Neuronal stem cell (in vitro differentiated cells): ENCODE measurements at regions not wholly inside any gene's neighbourhood (a gene's known extent, or its start where the extent isn't known, plus 50 kb on each side); places are given as distances from the start of the nearest gene placed in this dataset.
A peak's percentile ranks its signal among the peaks of the same experiment; 100 is the strongest.

Experiments used
- DNase-seq: peaks from one replicate; pipeline ENCODE4 v3.0.0-alpha.2; 2013; ENCODE audit warnings: low spot score
- H2AFZ ChIP-seq: one replicate; pipeline ENCODE4 v1.6.1; 2013; ENCODE audit warnings: mild to moderate bottlenecking, low read length, inconsistent platforms
- H2AK5ac ChIP-seq: 2 replicates; pipeline ENCODE4 v1.6.1; 2013; ENCODE audit warnings: low read depth, mild to moderate bottlenecking, inconsistent platforms, low read length, moderate library complexity, mixed read lengths
- H2BK120ac ChIP-seq: 2 replicates; pipeline ENCODE4 v1.6.1; 2013; ENCODE audit warnings: low read depth, mild to moderate bottlenecking, inconsistent platforms, low read length, moderate library complexity, mixed read lengths
- H2BK12ac ChIP-seq: one replicate; pipeline ENCODE4 v1.6.1; 2013; ENCODE audit warnings: low read length, inconsistent platforms
- H2BK15ac ChIP-seq: 2 replicates; pipeline ENCODE4 v1.6.1; 2013; ENCODE audit warnings: mild to moderate bottlenecking, low read length, inconsistent platforms, mixed read lengths
- H2BK5ac ChIP-seq: one replicate; pipeline ENCODE4 v1.6.1; 2013; ENCODE audit warnings: inconsistent platforms, mild to moderate bottlenecking, low read length, moderate library complexity
- H3K14ac ChIP-seq: one replicate; pipeline ENCODE4 v1.6.1; 2013; ENCODE audit warnings: low read length, inconsistent platforms
- H3K18ac ChIP-seq: 2 replicates; pipeline ENCODE4 v1.6.1; 2013; ENCODE audit warnings: low read length, inconsistent platforms
- H3K23ac ChIP-seq: 2 replicates; pipeline ENCODE4 v1.6.1; 2013; ENCODE audit warnings: low read depth, mild to moderate bottlenecking, mixed read lengths, low read length, inconsistent platforms; ENCODE audit not compliant: poor library complexity
- H3K27ac ChIP-seq: replicated peaks from 3 replicates; pipeline ENCODE4 v1.5.1; 2013; ENCODE audit warnings: low read length, inconsistent platforms
- H3K27me3 ChIP-seq, 3 experiments: 2 replicates each; pipeline ENCODE4 v1.6.1; 2013; ENCODE audit warnings: low read length in 3 of 3, mild to moderate bottlenecking in 2 of 3, inconsistent platforms in 1 of 3, low read depth in 1 of 3, mixed read lengths in 1 of 3, moderate library complexity in 1 of 3; ENCODE audit not compliant: control insufficient read depth in 3 of 3, insufficient read depth in 3 of 3
- H3K36me3 ChIP-seq, 2 donors: replicated peaks in 1 of 2; 2 replicates each; pipeline ENCODE4 v1.6.1; 2013; ENCODE audit warnings: low read length in 2 of 2; ENCODE audit not compliant: control insufficient read depth in 2 of 2, insufficient read depth in 2 of 2
- H3K4ac ChIP-seq: 2 replicates; pipeline ENCODE4 v1.6.1; 2013; ENCODE audit warnings: inconsistent platforms, mild to moderate bottlenecking, low read length, moderate library complexity
- H3K4me1 ChIP-seq, 2 donors: 1 replicate in 1 of 2; 2 replicates in 1 of 2; pipeline ENCODE4 v1.6.1; 2013; ENCODE audit warnings: low read length in 2 of 2, low read depth in 1 of 2; ENCODE audit not compliant: control insufficient read depth in 2 of 2, insufficient read depth in 1 of 2
- H3K4me2 ChIP-seq: one replicate; pipeline ENCODE4 v1.6.1; 2013; ENCODE audit warnings: mild to moderate bottlenecking, low read length, inconsistent platforms; ENCODE audit not compliant: insufficient read depth, poor library complexity, severe bottlenecking
- H3K4me3 ChIP-seq, 2 donors: 2 replicates each; pipeline ENCODE4 v1.5.1; 2013; ENCODE audit warnings: low read length in 2 of 2, mild to moderate bottlenecking in 2 of 2, inconsistent platforms in 1 of 2, moderate library complexity in 1 of 2
- H3K79me1 ChIP-seq: one replicate; pipeline ENCODE4 v1.6.1; 2013; ENCODE audit warnings: low read depth, mild to moderate bottlenecking, inconsistent platforms, low read length, moderate library complexity
- H3K9ac ChIP-seq: one replicate; pipeline ENCODE4 v1.6.1; 2013; ENCODE audit warnings: mild to moderate bottlenecking, low read depth, low read length, inconsistent platforms; ENCODE audit not compliant: poor library complexity
- H3K9me3 ChIP-seq, 2 donors: replicated peaks in 1 of 2; 2 replicates each; pipeline versions ENCODE3 to v1.6.1; 2013; ENCODE audit warnings: low read length in 2 of 2, mild to moderate bottlenecking in 2 of 2, inconsistent platforms in 1 of 2, low read depth in 1 of 2, mixed read lengths in 1 of 2, moderate library complexity in 1 of 2; ENCODE audit not compliant: control insufficient read depth in 2 of 2, insufficient read depth in 1 of 2
- H4K8ac ChIP-seq: one replicate; pipeline ENCODE4 v1.6.1; 2013; ENCODE audit warnings: low read depth, mild to moderate bottlenecking, inconsistent platforms, low read length, moderate library complexity
- H4K91ac ChIP-seq: one replicate; pipeline ENCODE4 v1.6.1; 2013; ENCODE audit warnings: low read length, low read depth, mild to moderate bottlenecking, inconsistent platforms; ENCODE audit not compliant: poor library complexity
- WGBS, 2 donors: extraction: QIAGEN DNeasy Blood & Tissue Kit; methylation state at CpG; one replicate each; pipeline ENCODE4 v1.1.7; 2013; ENCODE audit warnings: missing lambda C conversion rate in 2 of 2, mixed read lengths in 1 of 2; ENCODE audit not compliant: insufficient read length in 2 of 2, insufficient replicate concordance in 1 of 2; ENCODE audit errors: extremely low coverage in 2 of 2; 5-methylcytosine and 5-hydroxymethylcytosine counted together

DNA sequence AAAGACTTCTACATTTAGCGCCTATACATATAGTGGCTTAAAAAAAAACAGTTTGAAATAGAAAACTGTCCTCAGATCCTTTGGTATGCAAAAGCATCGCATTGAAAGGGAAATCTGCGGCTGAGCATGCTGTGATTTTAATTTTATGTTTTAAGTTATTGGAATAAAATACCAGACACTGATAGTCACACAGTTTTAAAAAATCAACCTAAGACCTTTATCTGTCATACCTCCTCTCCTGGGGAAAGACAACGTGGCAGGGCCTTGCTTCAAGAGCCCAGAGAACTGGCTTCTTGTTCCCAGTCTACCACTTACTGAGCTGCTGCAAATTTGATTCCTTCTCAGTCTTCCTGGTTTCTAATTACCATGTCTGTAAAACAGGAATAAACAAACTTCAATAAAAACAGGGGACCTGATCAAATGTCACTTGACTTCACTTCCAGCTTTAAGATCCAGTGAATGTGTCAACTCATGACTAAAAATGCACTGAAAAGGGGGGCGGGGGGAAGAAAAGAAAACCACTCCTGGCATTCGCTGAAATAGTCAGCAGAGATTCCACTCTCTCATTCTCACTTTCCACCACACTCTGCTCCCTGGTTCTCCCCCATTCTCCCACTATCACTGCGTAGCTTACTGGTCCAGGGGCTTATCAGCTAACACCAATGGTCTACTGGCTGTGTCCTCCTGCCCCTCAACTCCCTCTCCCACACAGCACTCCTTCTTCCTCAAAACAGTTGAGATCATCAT, 494.7 kb upstream of the MARCKS start:
- no CpG with 5 or more reads among the region's 7 CpGs for WGBS, 2 donors
- peaks cover 9 to 17% of the 10 kb centered on the region in 2 donors for H3K4me1 ChIP-seq

GRCh38 chr6:113363048-113363798, 493.9 kb upstream of the MARCKS start:
- Histone ChIP-seq H3K27ac (no peak overlapping the region), H2AK5ac (no peak overlapping the region), H4K91ac (no peak overlapping the region), H3K36me3 (no peaks in the 10 kb centered on the region), H3K14ac (no peak overlapping the region), H3K4me3 (no peak overlapping the region), H3K9ac (no peak overlapping the region), H3K18ac (no peak overlapping the region), H3K27me3 (no peaks in the 10 kb centered on the region), H3K23ac (no peak overlapping the region), H3K4ac (no peak overlapping the region), H3K4me2 (no peak overlapping the region), H4K8ac (no peak overlapping the region), H2AFZ (peak overlapping the region; percentile 27), H2BK5ac (no peak overlapping the region), H2BK15ac (no peak overlapping the region), H2BK12ac (no peak overlapping the region), H3K79me1 (no peaks in the 10 kb centered on the region), H3K4me1 (peaks cover 9 to 17% of the 10 kb centered on the region in 2 donors), H3K9me3 (no peaks in the 10 kb centered on the region), H2BK120ac (no peak overlapping the region)
- no CpG with 5 or more reads among the region's 4 CpGs for WGBS, 2 donors
- DNase-seq = no peak

More for the DNA sequence above, 494.7 kb upstream of the MARCKS start:
- no peaks in the 10 kb centered on the region for H3K9me3 ChIP-seq
- no peak overlapping the region for H2BK120ac ChIP-seq
- H2BK5ac ChIP-seq = no peak overlapping the region
- no peak overlapping the region for H4K91ac ChIP-seq
- no peak overlapping the region for H3K14ac ChIP-seq
- H2AFZ ChIP-seq = peak overlapping the region; percentile 27
- no peak overlapping the region for H3K23ac ChIP-seq
- no peak for DNase-seq
- H3K4me3 ChIP-seq = no peak overlapping the region
- H3K27ac ChIP-seq = no peak overlapping the region
- H2BK15ac ChIP-seq = no peak overlapping the region
- H2AK5ac ChIP-seq = no peak overlapping the region
- no peak overlapping the region for H3K18ac ChIP-seq
- no peak overlapping the region for H2BK12ac ChIP-seq
- H3K4me2 ChIP-seq = no peak overlapping the region
- H3K4ac ChIP-seq = no peak overlapping the region
- no peaks in the 10 kb centered on the region for H3K27me3 ChIP-seq
- H3K9ac ChIP-seq = no peak overlapping the region
- no peaks in the 10 kb centered on the region for H3K36me3 ChIP-seq
- no peak overlapping the region for H4K8ac ChIP-seq
- H3K79me1 ChIP-seq = no peaks in the 10 kb centered on the region

- Histone ChIP-seq H3K4me2 (no peak overlapping the region), H4K91ac (no peak overlapping the region), H2BK120ac (no peak overlapping the region), H3K79me1 (no peaks in the 10 kb centered on the region), H2BK12ac (no peak overlapping the region), H3K36me3 (no peaks in the 10 kb centered on the region), H3K4me1 (peaks cover 9 to 17% of the 10 kb centered on the region in 2 donors), H3K23ac (no peak overlapping the region), H3K27ac (no peak overlapping the region), H3K4ac (no peak overlapping the region), H3K9me3 (no peaks in the 10 kb centered on the region), H4K8ac (no peak overlapping the region), H2AK5ac (no peak overlapping the region), H3K14ac (no peak overlapping the region), H2BK5ac (no peak overlapping the region), H3K9ac (no peak overlapping the region), H2AFZ (no peak overlapping the region), H3K18ac (no peak overlapping the region), H2BK15ac (no peak overlapping the region), H3K27me3 (no peaks in the 10 kb centered on the region), H3K4me3 (no peak overlapping the region)
- DNase-seq = no peak
Observed at GRCh38 chr6:113363866-113364265, 493.3 kb upstream of the MARCKS start.

DNA sequence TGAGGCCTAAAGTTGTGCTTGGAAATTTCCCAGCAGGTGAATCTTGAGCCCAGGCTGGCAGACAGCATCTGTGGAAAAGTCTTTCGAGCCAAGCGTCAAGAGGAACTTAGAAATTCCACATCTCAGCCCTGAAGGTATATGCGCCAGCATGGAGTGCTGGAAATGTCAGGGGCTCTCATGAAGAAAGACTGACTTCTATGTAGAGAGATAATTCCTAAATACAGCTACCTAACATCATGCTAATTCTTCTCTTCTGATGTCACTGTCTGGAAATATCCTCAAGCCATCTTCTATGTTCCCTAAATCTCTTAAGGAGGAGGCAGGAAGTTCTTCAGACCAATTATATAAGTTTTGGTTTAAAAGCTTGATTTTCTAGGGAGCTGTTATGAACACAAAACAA, 492.4 kb upstream of the MARCKS start:
- H3K18ac ChIP-seq = no peak overlapping the region
- no peaks in the 10 kb centered on the region for H3K27me3 ChIP-seq
- H2BK12ac ChIP-seq = no peak overlapping the region
- no peak overlapping the region for H2BK120ac ChIP-seq
- no peak overlapping the region for H3K14ac ChIP-seq
- peaks cover 5 to 12% of the 10 kb centered on the region in 2 donors for H3K4me1 ChIP-seq
- no peak overlapping the region for H2BK5ac ChIP-seq
- peak overlapping the region; percentile 39 for H2AFZ ChIP-seq
- H3K23ac ChIP-seq = no peak overlapping the region
- no peak overlapping the region for H3K4me2 ChIP-seq
- no CpG with 5 or more reads among the region's 3 CpGs for WGBS, 2 donors
- DNase-seq = no peak
- no peak overlapping the region for H3K27ac ChIP-seq
- H2AK5ac ChIP-seq = no peak overlapping the region
- H3K79me1 ChIP-seq = no peaks in the 10 kb centered on the region
- no peak overlapping the region for H3K4ac ChIP-seq
- H4K8ac ChIP-seq = no peak overlapping the region
- no peak overlapping the region for H3K4me3 ChIP-seq
- H4K91ac ChIP-seq = no peak overlapping the region
- no peak overlapping the region for H2BK15ac ChIP-seq
- no peaks in the 10 kb centered on the region for H3K9me3 ChIP-seq
- no peak overlapping the region for H3K9ac ChIP-seq
- H3K36me3 ChIP-seq = no peaks in the 10 kb centered on the region
